SK-N-SH treated with all-trans-retinoic acid at 6 μM for 48 hours (cell line): ENCODE measurements at regions not wholly inside any gene's neighbourhood (a gene's known extent, or its start where the extent isn't known, plus 50 kb on each side); places are given as distances from the start of the nearest gene placed in this dataset.

Experiments used
- ESRRG ChIP-seq: fragments of 250-450 bp; sonication (Bioruptor Pico); IDR thresholded peaks from 2 replicates; pipeline ENCODE4 v1.6.1; 2021; ENCODE audit warnings: mild to moderate bottlenecking
- OSR1 ChIP-seq: fragments of 250-450 bp; sonication (Bioruptor Pico); IDR thresholded peaks from 2 replicates; pipeline ENCODE4 v1.8.0; 2022; ENCODE audit warnings: moderate library complexity, mild to moderate bottlenecking, inconsistent platforms
- PATZ1 ChIP-seq: fragments of 250-450 bp; sonication (Bioruptor Pico); IDR thresholded peaks from 2 replicates; pipeline ENCODE4 v1.8.0; 2020; ENCODE audit warnings: mild to moderate bottlenecking, moderate library complexity, borderline replicate concordance
- POU6F1 ChIP-seq: fragments of 250-450 bp; sonication (Bioruptor Pico); IDR thresholded peaks from 2 replicates; pipeline ENCODE4 v1.8.0; 2021; ENCODE audit warnings: low read depth, mild to moderate bottlenecking, moderate library complexity, borderline replicate concordance
- RARB ChIP-seq: fragments of 250-450 bp; sonication (Bioruptor Pico); IDR thresholded peaks from 2 replicates; pipeline ENCODE4 v1.8.0; 2021; ENCODE audit warnings: mild to moderate bottlenecking, moderate library complexity
- SNAI2 ChIP-seq: fragments of 250-450 bp; sonication (Bioruptor Pico); IDR thresholded peaks from 2 replicates; pipeline ENCODE4 v1.5.0; 2020; ENCODE audit warnings: mild to moderate bottlenecking, moderate library complexity
- ZFP3 ChIP-seq: fragments of 250-450 bp; sonication (Bioruptor Pico); IDR thresholded peaks from 2 replicates; pipeline ENCODE4 v1.5.0; 2020; ENCODE audit warnings: mild to moderate bottlenecking, moderate library complexity
- ZFP30 ChIP-seq: fragments of 450-650 bp; formaldehyde crosslinking; IDR thresholded peaks from 2 replicates; pipeline ENCODE4 v1.5.0; 2022; ENCODE audit warnings: mild to moderate bottlenecking, moderate library complexity

GRCh38 chr10:107915215-107915610, 750.7 kb upstream of the SORCS1 start:
- TF ChIP-seq ESRRG (CRISPR knock-in tag) = no peak
- TF ChIP-seq RARB (CRISPR knock-in tag) = no peak
- TF ChIP-seq SNAI2 (CRISPR knock-in tag) = no peak
- TF ChIP-seq POU6F1 (CRISPR knock-in tag) = no peak
- no peak for TF ChIP-seq ZFP30
- TF ChIP-seq PATZ1 = no peak
- TF ChIP-seq OSR1 (CRISPR knock-in tag) = no peak
- no peak for TF ChIP-seq ZFP3 (CRISPR knock-in tag)
